HG03378 (cell line): ENCODE measurements at regions not wholly inside any gene's neighbourhood (a gene's known extent, or its start where the extent isn't known, plus 50 kb on each side); places are given as distances from the start of the nearest gene placed in this dataset.

Experiments
- ATAC-seq: cut with Tn5 transposase; IDR thresholded peaks from one replicate; pipeline ENCODE4 v1.9.1; 2021; ENCODE audit warnings: mild to moderate bottlenecking, moderate library complexity; ENCODE audit not compliant: unreplicated experiment

DNA sequence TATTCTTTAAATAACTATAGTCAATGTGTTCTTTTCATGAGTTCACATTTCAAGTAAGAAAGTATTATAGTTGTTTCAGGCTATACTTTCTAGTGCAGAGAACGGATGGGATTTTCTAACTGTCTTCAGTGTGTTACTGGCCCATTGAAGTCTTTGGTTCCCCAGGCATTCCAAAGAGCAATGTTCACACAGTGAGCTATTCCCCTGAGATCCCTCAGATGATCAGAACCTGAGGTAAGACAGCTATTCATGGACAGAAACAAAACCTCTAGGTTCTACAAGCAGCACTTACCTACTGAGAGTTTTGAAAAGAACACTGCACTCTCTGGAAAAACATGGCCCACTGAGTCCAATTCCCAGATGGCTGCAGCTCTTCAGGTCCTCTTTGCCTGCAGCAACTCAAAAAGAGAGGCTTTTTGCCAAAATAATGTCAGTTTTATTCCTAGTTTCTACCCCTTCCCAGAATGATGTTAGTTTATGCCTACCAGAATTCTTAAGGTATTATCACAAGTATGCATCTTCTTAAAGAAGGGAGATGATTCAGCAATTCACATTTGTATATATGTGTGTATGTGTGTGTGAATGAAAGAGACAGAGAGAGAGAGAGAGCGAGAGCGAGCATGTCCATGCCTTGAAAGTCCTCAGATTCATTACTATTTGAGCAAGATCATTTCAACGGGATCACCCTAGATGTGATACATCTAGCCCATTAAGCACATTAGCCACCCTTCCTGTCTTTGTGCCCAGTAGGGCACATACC is 146.1 kb downstream of the PDHA2 start:
- ATAC-seq = no peak

DNA sequence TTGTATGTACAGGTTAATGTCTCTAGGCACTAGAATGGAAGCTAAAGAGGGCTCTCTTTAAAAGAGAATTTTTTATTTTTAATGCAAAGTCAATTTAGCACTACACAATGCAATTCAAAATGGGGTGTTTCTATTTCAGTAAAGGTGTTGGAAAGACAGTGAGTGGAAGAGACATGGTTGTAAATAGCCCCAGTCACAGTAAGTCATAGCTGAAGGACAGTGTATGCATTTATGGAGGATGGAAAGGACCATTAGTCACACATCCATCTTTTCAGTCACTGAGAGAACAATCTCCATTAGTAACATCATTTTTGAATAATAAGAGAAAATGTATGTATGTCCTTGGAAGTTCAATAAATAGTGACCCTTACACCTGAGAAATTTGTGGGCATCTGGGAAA is 148.0 kb downstream of the PDHA2 start:
- no peak for ATAC-seq

- no peak for ATAC-seq
These were observed 158.4 kb downstream of the PDHA2 start for GRCh38 chr4:95998311-95998710.

- ATAC-seq = no peak
These were observed 164.3 kb downstream of the PDHA2 start for GRCh38 chr4:96003951-96004740.

- no peak for ATAC-seq
These were observed 169.7 kb downstream of the PDHA2 start for GRCh38 chr4:96009427-96010119.

DNA sequence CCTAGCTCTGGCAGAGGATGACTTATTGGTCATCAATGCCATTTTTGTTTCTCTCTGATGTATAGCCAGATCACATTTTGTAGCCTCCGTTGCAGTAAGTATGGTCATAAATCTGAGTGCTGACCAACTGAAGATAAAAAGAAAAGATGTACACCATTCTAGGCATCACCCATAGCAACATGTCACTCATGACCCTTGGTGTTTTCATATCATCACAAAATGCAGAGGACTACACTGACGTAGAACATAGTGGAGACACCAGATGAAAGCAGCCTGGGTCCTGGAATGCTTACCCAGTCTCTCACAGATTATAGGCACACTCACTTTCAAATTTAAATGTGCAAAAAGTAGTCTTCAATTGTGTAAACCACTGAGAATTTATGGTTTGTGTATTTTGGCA is 172.8 kb downstream of the PDHA2 start:
- no peak for ATAC-seq

DNA sequence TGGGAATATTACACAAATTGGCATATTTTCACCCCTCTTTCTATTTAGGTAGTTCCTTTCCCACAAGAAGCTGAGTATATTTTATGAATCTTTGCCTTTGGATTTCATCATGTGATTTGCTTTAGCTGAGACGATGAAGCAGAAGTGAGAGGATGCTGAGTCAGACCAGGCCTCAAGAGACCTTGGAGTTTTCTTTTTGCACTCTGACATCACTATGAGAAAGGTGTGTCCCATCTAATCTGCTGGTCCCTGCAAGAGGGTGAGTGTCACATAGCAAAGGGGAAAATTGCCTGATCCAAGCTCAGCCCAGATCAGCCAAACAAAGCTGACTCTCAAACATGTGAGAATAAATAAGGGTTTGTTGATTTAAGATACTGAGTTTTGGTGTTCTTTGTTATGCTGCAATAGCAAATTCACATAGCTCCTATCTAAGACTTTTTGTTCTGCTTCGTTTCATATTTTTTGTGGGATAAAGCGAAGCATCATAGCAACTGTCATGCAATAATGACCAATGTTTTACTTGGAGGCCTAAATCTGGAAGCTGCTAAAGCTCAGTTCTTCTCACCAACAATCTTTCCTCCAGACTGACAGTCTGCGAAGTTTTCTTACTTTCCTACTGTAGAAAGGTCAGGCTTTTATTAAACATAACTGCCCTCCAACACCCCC is 176.9 kb downstream of the PDHA2 start:
- ATAC-seq = peak; percentile 69

- ATAC-seq = no peak
These were observed 185.1 kb downstream of the PDHA2 start for GRCh38 chr4:96025011-96025410.

DNA sequence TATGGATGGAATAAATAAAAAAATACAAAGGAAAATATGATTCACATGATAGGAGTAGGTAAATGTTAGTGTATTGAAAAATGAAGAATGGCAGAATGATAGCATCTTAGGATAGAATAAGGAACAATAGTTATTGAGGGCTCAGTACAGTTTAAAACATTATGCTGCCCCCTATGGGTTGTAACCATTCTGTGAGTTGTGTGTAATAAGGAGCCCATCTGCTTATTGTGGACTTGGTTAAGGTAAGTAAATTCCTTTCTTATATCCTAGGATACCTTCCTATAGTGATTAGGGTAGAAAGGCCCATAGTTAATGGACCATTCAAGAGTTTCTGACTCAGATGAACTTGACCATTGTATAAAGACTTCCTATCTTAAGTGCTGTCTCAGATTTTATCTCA is 195.8 kb downstream of the PDHA2 start:
- no peak for ATAC-seq

GRCh38 chr4:96036781-96037180 is 196.9 kb downstream of the PDHA2 start:
- no peak for ATAC-seq

GRCh38 chr4:96037705-96038104 is 197.8 kb downstream of the PDHA2 start:
- no peak for ATAC-seq

- no peak for ATAC-seq
These were observed 199.3 kb downstream of the PDHA2 start for GRCh38 chr4:96039217-96039616.

GRCh38 chr4:96039803-96040436 is 200.0 kb downstream of the PDHA2 start:
- ATAC-seq = no peak

GRCh38 chr4:96044971-96045370 is 205.1 kb downstream of the PDHA2 start:
- ATAC-seq = no peak

DNA sequence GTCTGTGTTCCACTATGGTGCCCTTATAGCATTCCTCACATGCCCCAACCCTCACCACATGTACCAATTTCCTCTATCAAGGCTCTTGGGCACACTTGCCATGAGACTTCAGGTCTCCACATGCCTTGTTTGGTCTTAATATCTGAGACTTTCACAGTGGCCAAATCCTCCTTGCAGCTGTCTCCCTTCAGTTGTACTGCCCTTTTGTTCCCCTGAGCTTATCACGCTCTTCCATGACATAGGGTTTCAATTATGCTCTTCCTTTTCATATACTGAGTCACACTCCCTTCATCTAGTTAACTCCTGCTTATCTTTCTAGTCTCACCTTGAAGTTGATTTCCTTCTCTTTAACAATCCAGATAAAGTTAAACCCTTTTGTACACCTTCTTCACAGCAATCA is 212.9 kb downstream of the PDHA2 start:
- ATAC-seq = no peak

DNA sequence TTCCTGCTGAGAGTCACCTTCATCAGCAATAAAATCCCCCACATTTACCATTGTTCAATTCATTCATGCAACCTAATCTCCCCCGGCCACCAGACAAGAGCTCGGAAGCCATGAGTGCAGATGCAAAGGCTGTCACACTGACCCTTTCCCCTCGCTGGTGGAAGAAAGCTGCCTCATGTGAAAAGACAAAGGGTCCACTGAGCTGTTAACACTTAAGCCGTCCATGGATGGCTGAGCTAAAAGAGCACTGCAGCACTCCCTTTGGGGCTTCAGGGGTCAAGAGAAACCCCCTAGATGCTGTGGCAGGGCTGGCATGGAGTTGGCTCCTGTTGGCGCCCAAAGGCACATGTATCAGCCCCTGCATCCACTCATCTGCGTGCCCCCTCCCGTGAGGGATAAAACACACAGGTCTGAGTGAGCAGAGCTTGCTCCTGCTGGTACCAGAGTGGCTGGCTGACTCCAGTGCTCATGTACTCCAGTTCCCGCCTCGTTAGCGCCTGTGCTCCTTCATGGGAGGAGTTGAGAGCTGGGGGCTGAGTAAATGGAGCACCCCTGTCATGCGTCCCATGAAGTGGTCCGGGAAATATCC is 216.5 kb downstream of the PDHA2 start:
- no peak for ATAC-seq

DNA sequence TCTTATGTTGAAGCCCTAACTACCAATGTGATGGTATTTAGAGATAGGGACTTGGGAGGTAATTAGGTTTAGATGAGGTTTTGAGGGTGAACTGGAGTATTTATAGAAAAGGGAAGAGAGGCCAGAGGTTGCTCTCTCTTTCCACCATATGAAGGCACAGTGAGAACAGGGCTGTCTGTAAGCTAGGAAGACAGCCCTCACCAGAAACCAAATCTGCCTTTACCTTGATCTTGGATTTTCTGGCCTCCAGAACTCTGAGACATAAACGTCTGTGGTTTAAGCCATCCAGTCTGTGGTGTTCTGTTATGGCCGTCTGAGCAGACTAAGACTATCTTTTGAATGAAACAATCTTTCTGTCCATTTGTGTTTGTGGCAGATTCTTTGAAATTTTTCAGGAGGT is 223.7 kb downstream of the PDHA2 start:
- no peak for ATAC-seq

GRCh38 chr4:96073461-96073860 is 233.6 kb downstream of the PDHA2 start:
- ATAC-seq = no peak

DNA sequence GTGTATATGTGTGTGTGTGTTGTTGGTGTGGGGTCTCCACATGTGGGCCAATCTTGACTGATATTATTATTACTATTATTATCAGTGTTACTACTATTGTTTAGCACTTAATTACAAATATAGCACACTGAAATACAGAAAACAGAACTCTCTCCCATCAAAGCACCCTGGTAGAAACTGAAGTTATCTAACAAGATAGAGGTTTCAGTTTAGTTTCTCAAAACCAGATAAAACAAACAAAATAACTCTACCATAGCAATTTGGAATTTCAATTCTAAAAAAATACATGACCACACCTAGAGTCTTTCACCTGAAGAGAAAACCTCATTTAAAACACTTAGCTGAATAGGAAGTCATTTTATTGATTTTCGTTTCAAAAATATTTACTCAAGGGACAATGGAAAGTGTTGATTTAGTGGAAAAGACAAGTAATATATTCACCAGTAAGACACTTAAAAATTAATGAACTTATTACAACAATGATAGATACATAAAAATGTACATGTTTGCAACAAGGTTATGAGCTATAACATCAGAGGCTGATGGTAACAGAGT is 252.3 kb downstream of the PDHA2 start:
- ATAC-seq = no peak

- ATAC-seq = no peak
These were observed 253.2 kb downstream of the PDHA2 start for GRCh38 chr4:96093057-96093456.
